GM10248 (cell line): ENCODE measurements at regions not wholly inside any gene's neighbourhood (a gene's known extent, or its start where the extent isn't known, plus 50 kb on each side); places are given as distances from the start of the nearest gene placed in this dataset.
"Not testable (repeated sequence)": the region's sequence is repeated elsewhere in the genome, so short reads cannot be mapped to it uniquely, and the experiment has no call there.

ENCODE experiments used
- CTCF ChIA-PET: fragments of 300-600 bp; sonication (Branson Sonifier 250); formaldehyde crosslinking; extraction: SDS; loops from one replicate; lab custom pipeline; 2021; ENCODE audit warnings: antibody characterized with exemption; lab: Yijun Ruan, JAX
- POLR2A ChIA-PET: fragments of 350-650 bp; sonication (Branson Sonifier 250); formaldehyde crosslinking; extraction: SDS; loops from one replicate; lab custom pipeline; 2020; ENCODE audit warnings: antibody characterized with exemption; lab: Yijun Ruan, JAX
- DNase-seq: peaks from one replicate; pipeline ENCODE4 v3.0.0; 2012; ENCODE audit errors: extremely low spot score
- TF ChIP-seq, protein P1 (sequence below): IDR thresholded peaks from 2 replicates; pipeline ENCODE4 v1.5.1; 2012; ENCODE audit warnings: mild to moderate bottlenecking, low read depth; ENCODE audit errors: extremely low read depth, missing control alignments, control extremely low read depth

GRCh38 chr21:38086580-38086979 is 170.2 kb upstream of the KCNJ15 start:
- no peak for DNase-seq
- ChIA-PET CTCF (no interaction called here), POLR2A (no interaction called here)
- TF ChIP-seq, protein P1, sequence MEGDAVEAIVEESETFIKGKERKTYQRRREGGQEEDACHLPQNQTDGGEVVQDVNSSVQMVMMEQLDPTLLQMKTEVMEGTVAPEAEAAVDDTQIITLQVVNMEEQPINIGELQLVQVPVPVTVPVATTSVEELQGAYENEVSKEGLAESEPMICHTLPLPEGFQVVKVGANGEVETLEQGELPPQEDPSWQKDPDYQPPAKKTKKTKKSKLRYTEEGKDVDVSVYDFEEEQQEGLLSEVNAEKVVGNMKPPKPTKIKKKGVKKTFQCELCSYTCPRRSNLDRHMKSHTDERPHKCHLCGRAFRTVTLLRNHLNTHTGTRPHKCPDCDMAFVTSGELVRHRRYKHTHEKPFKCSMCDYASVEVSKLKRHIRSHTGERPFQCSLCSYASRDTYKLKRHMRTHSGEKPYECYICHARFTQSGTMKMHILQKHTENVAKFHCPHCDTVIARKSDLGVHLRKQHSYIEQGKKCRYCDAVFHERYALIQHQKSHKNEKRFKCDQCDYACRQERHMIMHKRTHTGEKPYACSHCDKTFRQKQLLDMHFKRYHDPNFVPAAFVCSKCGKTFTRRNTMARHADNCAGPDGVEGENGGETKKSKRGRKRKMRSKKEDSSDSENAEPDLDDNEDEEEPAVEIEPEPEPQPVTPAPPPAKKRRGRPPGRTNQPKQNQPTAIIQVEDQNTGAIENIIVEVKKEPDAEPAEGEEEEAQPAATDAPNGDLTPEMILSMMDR = no peak

DNA sequence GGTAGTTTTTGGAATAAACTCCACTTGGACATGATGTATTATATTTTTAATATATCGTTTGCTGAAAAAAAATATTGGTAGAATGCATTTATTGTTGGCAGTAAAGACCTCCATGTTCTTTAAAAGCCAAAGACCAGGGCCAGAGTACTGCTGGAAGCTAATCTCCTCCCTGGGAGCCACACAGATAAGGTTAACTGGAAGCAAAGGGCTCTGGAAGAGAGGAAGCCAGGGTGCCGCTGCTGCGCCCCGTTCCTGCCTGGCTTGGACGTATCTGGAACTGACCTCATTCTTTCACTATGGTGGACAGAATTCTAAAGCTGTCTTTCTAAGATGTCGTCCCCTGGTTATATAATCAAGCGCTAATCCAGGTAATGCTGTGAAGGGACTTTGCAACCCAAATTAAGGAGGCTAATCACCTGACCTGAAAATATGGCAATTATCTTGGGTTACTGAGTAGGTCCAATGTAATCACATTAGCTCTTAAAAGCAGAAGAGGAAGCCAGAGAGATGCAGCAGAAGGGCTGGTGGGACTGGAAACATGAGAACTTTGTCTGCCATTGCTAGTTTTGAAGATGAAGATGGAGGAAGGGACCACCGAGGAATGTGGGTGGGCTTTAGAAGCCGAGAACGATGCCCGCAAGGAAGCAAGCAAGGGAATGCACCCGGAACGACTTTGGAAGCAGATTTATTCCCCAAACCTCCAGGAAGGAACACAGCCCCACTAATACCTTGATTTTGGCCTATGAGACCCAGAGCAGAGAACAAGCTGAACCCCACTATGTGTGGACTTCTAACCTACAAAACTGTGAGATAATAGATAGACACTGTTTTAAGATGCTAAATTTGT is 167.7 kb upstream of the KCNJ15 start:
- DNase-seq = no peak
- CTCF ChIA-PET = no interaction called here
- TF ChIP-seq, protein P1 = no peak
- POLR2A ChIA-PET = no interaction called here

GRCh38 chr21:38089763-38090046 is 167.1 kb upstream of the KCNJ15 start:
- POLR2A ChIA-PET = no interaction called here
- DNase-seq = no peak
- TF ChIP-seq, protein P1 = no peak
- CTCF ChIA-PET = no interaction called here

DNA sequence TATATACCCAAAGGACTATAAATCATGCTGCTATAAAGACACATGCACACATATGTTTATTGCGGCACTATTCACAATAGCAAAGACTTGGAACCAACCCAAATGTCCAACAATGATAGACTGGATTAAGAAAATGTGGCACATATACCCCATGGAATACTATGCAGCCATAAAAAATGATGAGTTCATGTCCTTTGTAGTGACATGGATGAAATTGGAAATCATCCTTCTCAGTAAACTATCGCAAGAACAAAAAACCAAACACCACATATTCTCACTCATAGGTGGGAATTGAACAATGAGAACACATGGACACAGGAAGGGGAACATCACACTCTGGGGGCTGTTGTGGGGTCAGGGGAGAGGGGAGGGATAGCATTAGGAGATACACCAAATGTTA is 165.7 kb upstream of the KCNJ15 start:
- CTCF ChIA-PET, DNase-seq, POLR2A ChIA-PET: not testable (repeated sequence)

DNA sequence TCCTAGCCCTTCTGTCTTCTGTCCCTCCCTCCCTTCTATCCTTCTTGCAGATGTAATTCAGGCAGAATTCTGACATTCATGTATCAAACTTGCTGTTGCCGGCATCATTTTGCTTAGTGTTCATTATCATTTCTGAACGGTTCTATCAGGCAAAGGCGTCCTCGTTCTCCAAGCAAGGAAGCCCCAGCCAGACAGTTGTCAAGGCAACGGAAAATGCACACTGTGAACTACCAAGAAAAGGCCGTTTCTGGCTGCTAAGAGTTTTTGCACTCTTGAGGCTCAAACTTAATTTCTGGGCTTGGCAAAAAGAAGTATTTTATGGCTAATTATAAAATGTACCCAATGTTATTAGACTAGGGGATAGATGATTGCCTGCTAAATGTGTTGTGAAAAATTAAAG is 164.7 kb upstream of the KCNJ15 start:
- ChIA-PET CTCF (no interaction called here), POLR2A (no interaction called here)

DNA sequence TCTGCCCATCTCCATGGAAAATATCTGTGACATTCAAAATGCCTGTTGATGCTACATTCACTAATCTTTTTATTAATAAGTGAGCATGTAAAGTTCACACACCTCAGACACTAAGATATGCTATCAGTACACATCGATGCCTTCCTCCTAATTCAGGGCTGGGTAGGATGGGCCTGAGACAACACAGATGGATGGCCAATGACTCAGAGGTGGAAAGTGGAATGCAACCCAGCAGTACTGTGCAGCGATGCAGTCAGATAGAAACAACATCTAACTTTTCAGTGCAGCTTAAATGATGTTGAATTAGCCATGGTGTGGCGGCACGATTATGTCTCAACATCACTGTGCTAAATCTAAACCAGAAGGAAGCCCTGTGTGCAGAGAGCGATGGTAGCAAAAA is 161.6 kb upstream of the KCNJ15 start:
- TF ChIP-seq, protein P1 = no peak
- CTCF ChIA-PET = interaction anchor here (0.8 to 1.4 kb wide), 4 partner anchors 29 to 340 kb away, joined by 3 to 4 read pairs (median 4); no protein-coding TSS in a partner anchor
- no peak for DNase-seq
- POLR2A ChIA-PET = no interaction called here

More for the DNA sequence above, 164.7 kb upstream of the KCNJ15 start:
- DNase-seq = no peak
- TF ChIP-seq, protein P1 = no peak

- ChIA-PET POLR2A (no interaction called here), CTCF (no interaction called here)
- TF ChIP-seq, protein P1 = no peak
- DNase-seq = no peak
These were observed 159.0 kb upstream of the KCNJ15 start for GRCh38 chr21:38097789-38098188.
